ENCODE measurements at regions not wholly inside any gene's neighbourhood (a gene's known extent, or its start where the extent isn't known, plus 50 kb on each side); places are given as distances from the start of the nearest gene placed in this dataset.

GRCh38 chr9:7234144-7234543 is 476.4 kb downstream of the KDM4C start:
- no peak for TF ChIP-seq KLF9 (tag by site-specific recombination; IDR thresholded peaks at IDR 0.05; ENCODE audit: low read depth)
- no peak for TF ChIP-seq CTCF (tag by site-specific recombination; IDR thresholded peaks at IDR 0.05)
- no peak for TF ChIP-seq ZNF280D (tag by site-specific recombination; IDR thresholded peaks at IDR 0.05)
- no peak for TF ChIP-seq ZNF843 (tag by site-specific recombination; IDR thresholded peaks at IDR 0.05)
- no peak for TF ChIP-seq YY1 (tag by site-specific recombination; IDR thresholded peaks at IDR 0.05)
- no peak for TF ChIP-seq ZNF513 (tag by site-specific recombination; IDR thresholded peaks at IDR 0.05)
- no peak for TF ChIP-seq GLIS1 (tag by site-specific recombination; IDR thresholded peaks at IDR 0.05)
- TF ChIP-seq ZNF138 (tag by site-specific recombination; IDR thresholded peaks at IDR 0.05; ENCODE audit: borderline replicate concordance), result no peak
- no peak for TF ChIP-seq ZNF121 (tag by site-specific recombination; IDR thresholded peaks at IDR 0.05)

Measured in HEK293 (cell line).